Adrenal gland (tissue), 5 donors: ENCODE measurements at regions not wholly inside any gene's neighbourhood (a gene's known extent, or its start where the extent isn't known, plus 50 kb on each side); places are given as distances from the start of the nearest gene placed in this dataset.

Source experiments
- POLR2A ChIP-seq, 2 donors: fragments of 450-650 bp; IDR thresholded peaks; one replicate each; pipeline ENCODE4 v1.6.1; 2017; ENCODE audit warnings: antibody characterized with exemption in 2 of 2, mild to moderate bottlenecking in 2 of 2, moderate library complexity in 1 of 2
- TF ChIP-seq, protein P1 (sequence below), 6 experiments: fragments of 450-650 bp in 4 of 6; fragments of 200-600 bp in 2 of 6; sonication (generic) in 1 of 6; IDR thresholded peaks; 1 replicate in 5 of 6; 2 replicates in 1 of 6; pipeline versions ENCODE4 v1.5.1 to v1.8.0; 2016 to 2021; ENCODE audit warnings: antibody characterized with exemption in 6 of 6, mild to moderate bottlenecking in 2 of 6, moderate library complexity in 1 of 6
- donor health status: DM: no; HTN: no; CAD: no.

DNA sequence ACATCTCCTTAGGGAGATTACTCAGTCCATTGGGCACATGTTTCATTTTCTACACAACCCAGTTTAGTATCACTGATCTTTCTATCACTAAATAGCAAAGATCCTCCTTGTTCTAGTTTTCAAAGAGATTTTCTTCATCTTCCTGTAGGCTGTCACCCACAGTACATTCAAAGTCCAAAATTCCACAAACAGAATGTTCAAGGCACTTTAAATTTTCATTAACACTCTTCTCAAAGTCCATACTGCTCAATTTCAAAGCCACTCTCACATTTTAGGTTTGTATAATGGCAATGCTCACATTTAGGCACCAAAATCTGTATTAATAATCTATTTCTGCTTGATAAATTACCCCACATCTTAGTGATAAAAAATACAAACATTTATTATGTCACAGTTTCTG is 152.8 kb downstream of the FSIP2 start:
- TF ChIP-seq, protein P1, sequence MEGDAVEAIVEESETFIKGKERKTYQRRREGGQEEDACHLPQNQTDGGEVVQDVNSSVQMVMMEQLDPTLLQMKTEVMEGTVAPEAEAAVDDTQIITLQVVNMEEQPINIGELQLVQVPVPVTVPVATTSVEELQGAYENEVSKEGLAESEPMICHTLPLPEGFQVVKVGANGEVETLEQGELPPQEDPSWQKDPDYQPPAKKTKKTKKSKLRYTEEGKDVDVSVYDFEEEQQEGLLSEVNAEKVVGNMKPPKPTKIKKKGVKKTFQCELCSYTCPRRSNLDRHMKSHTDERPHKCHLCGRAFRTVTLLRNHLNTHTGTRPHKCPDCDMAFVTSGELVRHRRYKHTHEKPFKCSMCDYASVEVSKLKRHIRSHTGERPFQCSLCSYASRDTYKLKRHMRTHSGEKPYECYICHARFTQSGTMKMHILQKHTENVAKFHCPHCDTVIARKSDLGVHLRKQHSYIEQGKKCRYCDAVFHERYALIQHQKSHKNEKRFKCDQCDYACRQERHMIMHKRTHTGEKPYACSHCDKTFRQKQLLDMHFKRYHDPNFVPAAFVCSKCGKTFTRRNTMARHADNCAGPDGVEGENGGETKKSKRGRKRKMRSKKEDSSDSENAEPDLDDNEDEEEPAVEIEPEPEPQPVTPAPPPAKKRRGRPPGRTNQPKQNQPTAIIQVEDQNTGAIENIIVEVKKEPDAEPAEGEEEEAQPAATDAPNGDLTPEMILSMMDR (IDR thresholded peaks at IDR 0.05) = no peak
- no peak for TF ChIP-seq POLR2A (IDR thresholded peaks at IDR 0.05)
